GM18511 (cell line): ENCODE measurements at regions not wholly inside any gene's neighbourhood (a gene's known extent, or its start where the extent isn't known, plus 50 kb on each side); places are given as distances from the start of the nearest gene placed in this dataset.
"Not testable (repeated sequence)": the region's sequence is repeated elsewhere in the genome, so short reads cannot be mapped to it uniquely, and the experiment has no call there.

Experiments used
- ATAC-seq: cut with Tn5 transposase; IDR thresholded peaks from one replicate; pipeline ENCODE4 v1.9.1; 2021; ENCODE audit warnings: mild to moderate bottlenecking, moderate library complexity; ENCODE audit not compliant: unreplicated experiment

GRCh38 chr1:240722788-240723187 is 110.8 kb upstream of the GREM2 start:
- ATAC-seq: no peak

- ATAC-seq: no peak
Observed at GRCh38 chr1:240720976-240721375, 109.0 kb upstream of the GREM2 start.

GRCh38 chr1:240719953-240720700 is 108.2 kb upstream of the GREM2 start:
- ATAC-seq: no peak

GRCh38 chr1:240716538-240716937 is 104.6 kb upstream of the GREM2 start:
- ATAC-seq: not testable (repeated sequence)

GRCh38 chr1:240714568-240715292 is 102.8 kb upstream of the GREM2 start:
- ATAC-seq: no peak

GRCh38 chr1:240712014-240712731 is 100.2 kb upstream of the GREM2 start:
- no peak for ATAC-seq

GRCh38 chr1:240711020-240711419 is 99.1 kb upstream of the GREM2 start:
- ATAC-seq: no peak

GRCh38 chr1:240709676-240710075 is 97.7 kb upstream of the GREM2 start:
- no peak for ATAC-seq

- ATAC-seq: no peak
Observed at GRCh38 chr1:240706150-240706935, 94.4 kb upstream of the GREM2 start.

GRCh38 chr1:240705579-240705978 is 93.6 kb upstream of the GREM2 start:
- no peak for ATAC-seq

- ATAC-seq: no peak
Observed at GRCh38 chr1:240701412-240701811, 89.5 kb upstream of the GREM2 start.

GRCh38 chr1:240695416-240695815 is 83.5 kb upstream of the GREM2 start:
- no peak for ATAC-seq

GRCh38 chr1:240693844-240694243 is 81.9 kb upstream of the GREM2 start:
- ATAC-seq: no peak

GRCh38 chr1:240693036-240693435 is 81.1 kb upstream of the GREM2 start:
- ATAC-seq: no peak

GRCh38 chr1:240691909-240692705 is 80.2 kb upstream of the GREM2 start:
- no peak for ATAC-seq

GRCh38 chr1:240691501-240691900 is 79.5 kb upstream of the GREM2 start:
- ATAC-seq: no peak

- peak; percentile 62 for ATAC-seq
Observed at GRCh38 chr1:240687820-240688219, 75.9 kb upstream of the GREM2 start.

GRCh38 chr1:240683576-240683975 is 71.6 kb upstream of the GREM2 start:
- ATAC-seq: no peak

GRCh38 chr1:240682859-240683242 is 70.9 kb upstream of the GREM2 start:
- no peak for ATAC-seq

GRCh38 chr1:240682166-240682858 is 70.4 kb upstream of the GREM2 start:
- no peak for ATAC-seq
